ENCODE measurements at regions not wholly inside any gene's neighbourhood (a gene's known extent, or its start where the extent isn't known, plus 50 kb on each side); places are given as distances from the start of the nearest gene placed in this dataset.

GRCh38 chr5:92390657-92391056 lies 1007.5 kb upstream of the ARRDC3 start:
- TF ChIP-seq, protein P1, sequence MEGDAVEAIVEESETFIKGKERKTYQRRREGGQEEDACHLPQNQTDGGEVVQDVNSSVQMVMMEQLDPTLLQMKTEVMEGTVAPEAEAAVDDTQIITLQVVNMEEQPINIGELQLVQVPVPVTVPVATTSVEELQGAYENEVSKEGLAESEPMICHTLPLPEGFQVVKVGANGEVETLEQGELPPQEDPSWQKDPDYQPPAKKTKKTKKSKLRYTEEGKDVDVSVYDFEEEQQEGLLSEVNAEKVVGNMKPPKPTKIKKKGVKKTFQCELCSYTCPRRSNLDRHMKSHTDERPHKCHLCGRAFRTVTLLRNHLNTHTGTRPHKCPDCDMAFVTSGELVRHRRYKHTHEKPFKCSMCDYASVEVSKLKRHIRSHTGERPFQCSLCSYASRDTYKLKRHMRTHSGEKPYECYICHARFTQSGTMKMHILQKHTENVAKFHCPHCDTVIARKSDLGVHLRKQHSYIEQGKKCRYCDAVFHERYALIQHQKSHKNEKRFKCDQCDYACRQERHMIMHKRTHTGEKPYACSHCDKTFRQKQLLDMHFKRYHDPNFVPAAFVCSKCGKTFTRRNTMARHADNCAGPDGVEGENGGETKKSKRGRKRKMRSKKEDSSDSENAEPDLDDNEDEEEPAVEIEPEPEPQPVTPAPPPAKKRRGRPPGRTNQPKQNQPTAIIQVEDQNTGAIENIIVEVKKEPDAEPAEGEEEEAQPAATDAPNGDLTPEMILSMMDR (conservative IDR thresholded peaks at IDR 0.05; ENCODE audit: low read length) = no peak
- TF ChIP-seq EZH2phosphoT487 (IDR thresholded peaks at IDR 0.05; ENCODE audit: borderline replicate concordance, low read depth, low read length) = no peak

All from OCI-LY7 (cell line).